Glomerular visceral epithelial cell (primary cell): ENCODE measurements at regions not wholly inside any gene's neighbourhood (a gene's known extent, or its start where the extent isn't known, plus 50 kb on each side); places are given as distances from the start of the nearest gene placed in this dataset.

Experiments
- DNase-seq: peaks from one replicate; pipeline ENCODE4 v3.0.0-alpha.2; 2016; ENCODE audit errors: extremely low spot score

- no peak for DNase-seq
Observed at GRCh38 chr16:48438414-48438813, 53.2 kb upstream of the SIAH1 start.

- no peak for DNase-seq
Observed at GRCh38 chr16:48435906-48436305, 50.7 kb upstream of the SIAH1 start.

DNA sequence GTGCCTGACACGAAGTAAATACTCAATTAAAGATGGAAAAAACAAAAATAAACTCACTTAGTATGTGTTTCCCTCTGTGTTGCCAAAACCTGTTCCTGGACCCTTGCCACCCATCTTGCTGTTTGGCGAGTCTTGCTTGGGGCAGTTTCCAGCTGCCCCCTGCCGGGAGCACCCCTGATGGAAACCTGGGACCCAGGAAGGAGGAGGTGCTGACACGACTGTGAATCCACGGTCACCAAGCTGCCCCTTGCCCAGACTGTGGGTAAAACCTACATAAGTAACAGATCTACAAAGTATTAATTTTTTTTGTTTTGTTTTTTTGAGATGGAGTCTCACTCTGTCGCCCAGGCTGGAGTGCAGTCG lies 50.1 kb upstream of the SIAH1 start:
- no peak for DNase-seq
